Embryonic facial prominence (tissue), 1 donor: ENCODE measurements at regions not wholly inside any gene's neighbourhood (a gene's known extent, or its start where the extent isn't known, plus 50 kb on each side); places are given as distances from the start of the nearest gene placed in this dataset.

Experiments
- DNase-seq: peaks from one replicate; pipeline ENCODE4 v3.0.0-alpha.2; 2016; ENCODE audit errors: extremely low spot score

- DNase-seq: no peak
Observed at GRCh38 chr2:187138265-187138664, 289.3 kb upstream of the ZSWIM2 start.

GRCh38 chr2:187136646-187137045, 287.7 kb upstream of the ZSWIM2 start:
- no peak for DNase-seq

- DNase-seq: no peak
Observed at GRCh38 chr2:187134306-187134705, 285.3 kb upstream of the ZSWIM2 start.

- DNase-seq: no peak
Observed at GRCh38 chr2:187129868-187130267, 280.9 kb upstream of the ZSWIM2 start.

GRCh38 chr2:187129306-187129705, 280.3 kb upstream of the ZSWIM2 start:
- DNase-seq: no peak

- DNase-seq: no peak
Observed at GRCh38 chr2:187126247-187127005, 277.5 kb upstream of the ZSWIM2 start.

GRCh38 chr2:187125318-187125717, 276.3 kb upstream of the ZSWIM2 start:
- no peak for DNase-seq

- no peak for DNase-seq
Observed at GRCh38 chr2:187124529-187124928, 275.6 kb upstream of the ZSWIM2 start.

- no peak for DNase-seq
Observed at GRCh38 chr2:187118331-187119099, 269.5 kb upstream of the ZSWIM2 start.

GRCh38 chr2:187117483-187117882, 268.5 kb upstream of the ZSWIM2 start:
- DNase-seq: no peak

- DNase-seq: no peak
Observed at GRCh38 chr2:187115627-187116026, 266.7 kb upstream of the ZSWIM2 start.

GRCh38 chr2:187107001-187107400, 258.0 kb upstream of the ZSWIM2 start:
- DNase-seq: no peak

- DNase-seq: no peak
Observed at GRCh38 chr2:187105218-187105617, 256.2 kb upstream of the ZSWIM2 start.

- DNase-seq: no peak
Observed at GRCh38 chr2:187102381-187102780, 253.4 kb upstream of the ZSWIM2 start.

- DNase-seq: no peak
Observed at GRCh38 chr2:187098154-187098553, 249.2 kb upstream of the ZSWIM2 start.

- DNase-seq: no peak
Observed at GRCh38 chr2:187093771-187094412, 244.9 kb upstream of the ZSWIM2 start.

- DNase-seq: no peak
Observed at GRCh38 chr2:187091664-187092063, 242.7 kb upstream of the ZSWIM2 start.

GRCh38 chr2:187084524-187084923, 235.6 kb upstream of the ZSWIM2 start:
- DNase-seq: no peak

- no peak for DNase-seq
Observed at GRCh38 chr2:187081461-187081860, 232.5 kb upstream of the ZSWIM2 start.

- no peak for DNase-seq
Observed at GRCh38 chr2:187079901-187080300, 230.9 kb upstream of the ZSWIM2 start.

GRCh38 chr2:187078297-187078696, 229.3 kb upstream of the ZSWIM2 start:
- DNase-seq: no peak

- DNase-seq: no peak
Observed at GRCh38 chr2:187075671-187076070, 226.7 kb upstream of the ZSWIM2 start.

- no peak for DNase-seq
Observed at GRCh38 chr2:187075199-187075635, 226.2 kb upstream of the ZSWIM2 start.
